ENCODE measurements at regions not wholly inside any gene's neighbourhood (a gene's known extent, or its start where the extent isn't known, plus 50 kb on each side); places are given as distances from the start of the nearest gene placed in this dataset.

DNA sequence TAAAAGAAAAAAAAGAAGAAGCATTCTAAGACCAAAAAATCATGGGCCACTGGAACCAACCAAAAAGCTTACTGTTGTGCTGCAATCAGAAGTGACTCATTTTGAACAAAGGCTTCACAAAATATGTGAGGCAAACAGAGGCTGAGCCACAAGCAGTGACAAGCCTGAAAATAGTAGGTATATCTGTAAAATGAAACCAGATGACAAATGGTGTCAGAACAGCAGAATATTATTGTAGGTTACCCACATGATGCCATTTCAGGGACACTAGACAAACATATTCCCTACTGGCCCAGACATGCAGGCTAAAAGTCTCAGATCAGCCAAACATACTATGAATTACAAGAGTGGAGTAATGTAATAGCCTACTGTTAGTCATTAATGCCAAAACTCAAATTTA, 1301.8 kb upstream of the DIAPH2 start:
- TF ChIP-seq, protein P1, sequence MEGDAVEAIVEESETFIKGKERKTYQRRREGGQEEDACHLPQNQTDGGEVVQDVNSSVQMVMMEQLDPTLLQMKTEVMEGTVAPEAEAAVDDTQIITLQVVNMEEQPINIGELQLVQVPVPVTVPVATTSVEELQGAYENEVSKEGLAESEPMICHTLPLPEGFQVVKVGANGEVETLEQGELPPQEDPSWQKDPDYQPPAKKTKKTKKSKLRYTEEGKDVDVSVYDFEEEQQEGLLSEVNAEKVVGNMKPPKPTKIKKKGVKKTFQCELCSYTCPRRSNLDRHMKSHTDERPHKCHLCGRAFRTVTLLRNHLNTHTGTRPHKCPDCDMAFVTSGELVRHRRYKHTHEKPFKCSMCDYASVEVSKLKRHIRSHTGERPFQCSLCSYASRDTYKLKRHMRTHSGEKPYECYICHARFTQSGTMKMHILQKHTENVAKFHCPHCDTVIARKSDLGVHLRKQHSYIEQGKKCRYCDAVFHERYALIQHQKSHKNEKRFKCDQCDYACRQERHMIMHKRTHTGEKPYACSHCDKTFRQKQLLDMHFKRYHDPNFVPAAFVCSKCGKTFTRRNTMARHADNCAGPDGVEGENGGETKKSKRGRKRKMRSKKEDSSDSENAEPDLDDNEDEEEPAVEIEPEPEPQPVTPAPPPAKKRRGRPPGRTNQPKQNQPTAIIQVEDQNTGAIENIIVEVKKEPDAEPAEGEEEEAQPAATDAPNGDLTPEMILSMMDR (IDR thresholded peaks at IDR 0.05; ENCODE audit: borderline replicate concordance), result no peak
- intact Hi-C loops (cut with micrococcal nuclease), result no loop called here
- no peak for DNase-seq

DNA sequence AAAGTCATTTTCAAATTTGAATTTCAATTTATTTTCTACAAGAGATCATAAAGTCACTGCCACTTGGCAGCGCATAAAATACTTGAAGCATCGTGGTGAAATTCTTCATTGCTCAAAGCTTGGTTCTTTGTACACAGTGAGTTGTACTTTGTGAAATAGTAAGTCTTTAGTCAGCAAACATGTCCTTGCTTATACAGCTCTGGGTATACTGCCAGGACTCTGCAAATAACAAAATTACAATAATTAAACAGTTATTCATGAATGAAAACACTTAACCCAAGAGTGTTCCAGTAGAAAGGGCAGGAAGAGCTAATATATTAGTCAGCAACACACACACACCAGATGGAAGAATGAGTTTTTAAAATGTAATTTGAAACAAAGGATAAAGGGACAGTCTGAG, 1300.9 kb upstream of the DIAPH2 start:
- intact Hi-C loops (cut with micrococcal nuclease), result no loop called here
- H3K27me3 ChIP-seq (ENCODE audit: low read depth), result no peaks in the 10 kb centered on the region
- H3K9me3 ChIP-seq (replicated peaks), result no peaks in the 10 kb centered on the region

More for the DNA sequence above, 1301.8 kb upstream of the DIAPH2 start:
- Histone ChIP-seq H3K9me3 (replicated peaks) (no peaks in the 10 kb centered on the region), H3K4me3 (no peak overlapping the region), H3K36me3 (no peaks in the 10 kb centered on the region), H3K4me1 (no peaks in the 10 kb centered on the region), H3K27ac (replicated peaks) (no peak overlapping the region), H3K27me3 (ENCODE audit: low read depth) (no peaks in the 10 kb centered on the region)

DNA sequence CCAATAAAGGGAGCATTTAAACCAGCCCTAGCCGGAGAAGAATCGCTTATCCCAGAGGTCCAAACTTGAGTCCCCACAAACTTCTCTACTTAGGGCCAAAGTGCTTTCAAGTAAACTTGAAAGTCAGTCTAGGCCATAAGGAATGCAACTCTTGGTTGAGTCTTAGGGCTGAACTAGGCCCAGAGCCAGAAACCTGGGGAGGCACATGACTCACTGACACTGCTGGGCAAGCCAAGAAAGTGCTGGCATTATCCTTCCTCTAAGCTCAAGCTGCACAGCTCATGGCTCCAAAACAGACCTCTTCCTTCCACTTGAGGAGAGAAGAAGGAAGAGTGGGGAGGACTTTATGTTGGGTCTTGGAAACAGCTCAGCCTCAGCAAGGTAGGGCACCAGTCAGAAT, 1257.3 kb upstream of the DIAPH2 start:
- intact Hi-C loops (cut with micrococcal nuclease), result no loop called here

More for the DNA sequence above, 1300.9 kb upstream of the DIAPH2 start:
- no peak overlapping the region for H3K27ac ChIP-seq (replicated peaks)
- H3K4me3 ChIP-seq, result no peak overlapping the region
- no peaks in the 10 kb centered on the region for H3K4me1 ChIP-seq
- TF ChIP-seq, protein P1 (IDR thresholded peaks at IDR 0.05; ENCODE audit: borderline replicate concordance), result no peak
- no peak for DNase-seq
- no peaks in the 10 kb centered on the region for H3K36me3 ChIP-seq

DNA sequence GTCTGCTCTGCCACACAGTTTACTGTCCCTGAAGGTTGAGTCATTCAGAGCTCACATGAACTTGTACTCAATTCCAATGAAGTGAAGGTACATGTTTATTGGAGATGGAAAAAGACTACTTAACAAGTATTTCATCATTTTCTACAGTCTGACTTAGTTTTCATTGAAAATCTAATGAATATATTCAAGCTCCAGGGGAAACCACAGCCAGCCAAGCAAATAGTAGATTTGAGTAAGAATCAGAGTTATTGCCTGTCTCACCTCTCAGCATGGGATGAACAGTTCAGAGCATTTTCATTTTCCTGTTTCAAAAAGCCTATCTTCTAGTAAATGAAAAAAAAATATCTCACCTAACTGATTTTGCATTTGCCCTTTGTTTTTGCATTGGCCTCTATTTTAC, 1249.4 kb upstream of the DIAPH2 start:
- no peak for DNase-seq
- Histone ChIP-seq H3K9me3 (replicated peaks) (no peaks in the 10 kb centered on the region), H3K27me3 (ENCODE audit: low read depth) (no peaks in the 10 kb centered on the region), H3K4me3 (no peak overlapping the region), H3K4me1 (no peaks in the 10 kb centered on the region), H3K36me3 (no peaks in the 10 kb centered on the region), H3K27ac (replicated peaks) (no peak overlapping the region)
- TF ChIP-seq, protein P1 (IDR thresholded peaks at IDR 0.05; ENCODE audit: borderline replicate concordance), result no peak
- intact Hi-C loops (cut with micrococcal nuclease), result no loop called here

More for the DNA sequence above, 1257.3 kb upstream of the DIAPH2 start:
- H3K36me3 ChIP-seq, result no peaks in the 10 kb centered on the region
- no peak for DNase-seq
- H3K27me3 ChIP-seq (ENCODE audit: low read depth), result no peaks in the 10 kb centered on the region
- no peaks in the 10 kb centered on the region for H3K9me3 ChIP-seq (replicated peaks)
- no peaks in the 10 kb centered on the region for H3K4me1 ChIP-seq
- TF ChIP-seq, protein P1 (IDR thresholded peaks at IDR 0.05; ENCODE audit: borderline replicate concordance), result no peak
- H3K4me3 ChIP-seq, result no peak overlapping the region
- H3K27ac ChIP-seq (replicated peaks), result no peak overlapping the region

DNA sequence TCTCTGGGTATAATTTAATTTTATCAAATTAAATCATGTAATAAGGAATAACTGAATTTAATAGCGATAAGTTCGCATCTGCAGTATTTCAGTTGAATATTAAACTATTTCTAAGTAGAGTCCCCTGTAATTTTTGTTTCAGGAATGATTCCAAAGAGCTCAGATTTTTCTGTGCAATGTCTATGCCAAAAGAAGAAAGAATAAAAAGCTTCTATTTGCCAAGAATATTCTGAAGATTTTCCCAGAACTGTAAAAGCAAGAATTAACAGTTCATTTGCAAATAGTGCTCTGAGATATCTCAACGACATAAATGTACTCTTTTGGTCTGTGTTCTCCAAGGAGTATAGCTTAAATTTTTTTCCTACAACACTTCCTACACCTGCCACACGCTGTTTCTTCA, 1242.8 kb upstream of the DIAPH2 start:
- Histone ChIP-seq H3K4me1 (no peaks in the 10 kb centered on the region), H3K27me3 (ENCODE audit: low read depth) (no peaks in the 10 kb centered on the region), H3K27ac (replicated peaks) (no peak overlapping the region), H3K36me3 (no peaks in the 10 kb centered on the region), H3K9me3 (replicated peaks) (no peaks in the 10 kb centered on the region), H3K4me3 (no peak overlapping the region)
- intact Hi-C loops (cut with micrococcal nuclease), result no loop called here
- DNase-seq, result no peak
- TF ChIP-seq, protein P1 (IDR thresholded peaks at IDR 0.05; ENCODE audit: borderline replicate concordance), result no peak

DNA sequence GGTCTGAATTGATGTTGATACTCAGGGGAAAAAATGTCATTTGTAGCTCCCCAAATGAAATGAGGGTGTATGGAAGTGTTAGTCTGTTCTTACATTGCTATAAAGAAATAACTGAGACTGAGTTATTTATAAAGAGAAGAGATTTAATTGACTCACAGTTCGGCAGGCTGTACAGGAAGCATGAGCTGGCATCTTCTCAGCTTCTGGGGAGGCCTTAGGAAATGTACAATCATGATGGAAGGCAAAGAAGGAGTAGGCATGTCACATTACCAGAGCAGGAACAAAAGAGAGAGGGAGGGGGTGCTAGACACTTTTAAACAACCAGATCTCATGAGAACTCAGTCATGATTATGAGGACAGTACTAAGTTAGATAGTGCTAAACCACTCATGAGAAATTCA, 1199.9 kb upstream of the DIAPH2 start:
- Histone ChIP-seq H3K36me3 (no peaks in the 10 kb centered on the region), H3K27ac (replicated peaks) (no peak overlapping the region), H3K9me3 (replicated peaks) (no peaks in the 10 kb centered on the region), H3K27me3 (ENCODE audit: low read depth) (no peaks in the 10 kb centered on the region), H3K4me1 (no peaks in the 10 kb centered on the region), H3K4me3 (no peak overlapping the region)
- intact Hi-C loops (cut with micrococcal nuclease), result no loop called here
- TF ChIP-seq, protein P1 (IDR thresholded peaks at IDR 0.05; ENCODE audit: borderline replicate concordance), result no peak
- DNase-seq, result no peak
